ENCODE measurements at regions not wholly inside any gene's neighbourhood (a gene's known extent, or its start where the extent isn't known, plus 50 kb on each side); places are given as distances from the start of the nearest gene placed in this dataset. TPM values are rescaled to one million over a fixed set of nuclear protein-coding genes. Genes with fewer than 3 reads are reported as not detected.

Small RNA genes lying in the stretch of these regions (small RNA-seq; reads per million reads assigned to genes)
- gene MIR5186 (ENCODE audit: insufficient read length, low read depth): not detected
